Spleen (tissue), 11 donors: ENCODE measurements at regions not wholly inside any gene's neighbourhood (a gene's known extent, or its start where the extent isn't known, plus 50 kb on each side); places are given as distances from the start of the nearest gene placed in this dataset.

Source experiments
- DNase-seq: peaks from one replicate; pipeline ENCODE4 v3.0.0-alpha.2; 2020
- H3K27ac ChIP-seq, 8 donors: fragments of 200-600 bp; sonication (generic) in 7 of 8; 1 replicate in 4 of 8; 2 replicates in 4 of 8; pipeline versions ENCODE4 v1.5.0 to v1.8.0; 2016 to 2021; ENCODE audit warnings: inconsistent platforms in 4 of 8, mild to moderate bottlenecking in 4 of 8, moderate library complexity in 1 of 8
- H3K27me3 ChIP-seq, 7 donors: fragments of 200-600 bp; sonication (generic) in 6 of 7; replicated peaks in 1 of 7; 1 replicate in 4 of 7; 2 replicates in 3 of 7; pipeline versions ENCODE4 v1.5.0 to v1.8.0; 2016 to 2021; ENCODE audit warnings: inconsistent platforms in 3 of 7, mild to moderate bottlenecking in 1 of 7
- H3K36me3 ChIP-seq, 6 donors: fragments of 200-600 bp; sonication (generic) in 5 of 6; 1 replicate in 4 of 6; 2 replicates in 2 of 6; pipeline versions ENCODE4 v1.5.0 to v1.8.0; 2016 to 2021; ENCODE audit warnings: inconsistent platforms in 2 of 6
- H3K4me1 ChIP-seq, 6 donors: fragments of 200-600 bp; sonication (generic) in 5 of 6; 1 replicate in 3 of 6; 2 replicates in 3 of 6; pipeline versions ENCODE4 v1.5.0 to v1.8.0; 2016 to 2021; ENCODE audit warnings: inconsistent platforms in 3 of 6
- H3K4me3 ChIP-seq, 8 donors: fragments of 200-600 bp; sonication (generic) in 7 of 8; 1 replicate in 4 of 8; 2 replicates in 4 of 8; pipeline versions ENCODE4 v1.5.0 to v1.8.0; 2016 to 2021; ENCODE audit warnings: inconsistent platforms in 4 of 8, mild to moderate bottlenecking in 4 of 8, moderate library complexity in 2 of 8
- H3K9me3 ChIP-seq, 8 donors: fragments of 200-600 bp; sonication (generic) in 7 of 8; 1 replicate in 4 of 8; 2 replicates in 4 of 8; pipeline versions ENCODE4 v1.5.0 to v1.8.0; 2016 to 2021; ENCODE audit warnings: inconsistent platforms in 4 of 8
- CTCF ChIP-seq, 11 experiments: fragments of 200-600 bp in 7 of 11; fragments of 450-650 bp in 4 of 11; sonication (generic) in 4 of 11; IDR thresholded peaks in 8 of 11; conservative IDR thresholded peaks in 3 of 11; 1 replicate in 7 of 11; 2 replicates in 4 of 11; pipeline versions ENCODE4 v1.4.0 to v1.8.0; 2016 to 2021; ENCODE audit warnings: antibody characterized with exemption in 11 of 11, inconsistent platforms in 4 of 11, mild to moderate bottlenecking in 1 of 11
- POLR2A ChIP-seq, 3 donors: fragments of 450-650 bp; IDR thresholded peaks; one replicate each; pipeline ENCODE4 v1.5.1; 2017; ENCODE audit warnings: antibody characterized with exemption in 3 of 3, mild to moderate bottlenecking in 1 of 3
- POLR2AphosphoS5 ChIP-seq, 3 donors: sonication (generic); formaldehyde crosslinking; IDR thresholded peaks; one replicate each; pipeline ENCODE4 v1.5.1; 2017; ENCODE audit warnings: antibody characterized with exemption in 3 of 3
- WGBS, 5 donors: extraction: QIAGEN DNeasy Blood & Tissue Kit in 3 of 5; methylation state at CpG; one replicate each; pipeline versions ENCODE4 v1.1.5 to v1.1.7; 2013 to 2018; 5-methylcytosine and 5-hydroxymethylcytosine counted together
- intact Hi-C: fragments of 100-400 bp; cut with DNase I; formaldehyde crosslinking; loops from one replicate; pipeline ENCODE4 v1.15.0; 2023; ENCODE audit warnings: low total_unique reads
- donor health status: healthy with polysubstance abuse.
- donor health status: DM: no; HTN: no; CAD: no; lungs with moderate emphysema.
- donor health status: DM: no; HTN: no; CAD: no.
- donor health status: Bipolar disorder and iron deficiency.
- donor health status: healthy.
- donor health status: DM: no; HTN: no; CAD: no.
- donor health status: DM: yes; HTN: yes; CAD: no.

GRCh38 chr7:84250452-84250851 is 55.9 kb upstream of the SEMA3A start:
- H3K27me3 ChIP-seq = no peaks in the 10 kb centered on the region
- H3K4me3 ChIP-seq = no peak overlapping the region
- no peaks in the 10 kb centered on the region for H3K36me3 ChIP-seq
- intact Hi-C loops = no loop called here
- no peak for DNase-seq
- H3K9me3 ChIP-seq = peaks cover 0 to 7% (median 5%) of the 10 kb centered on the region in 8 donors
- H3K27ac ChIP-seq = no peak overlapping the region
- H3K4me1 ChIP-seq = peaks cover 0 to 8% (median 0%) of the 10 kb centered on the region in 6 donors
- TF ChIP-seq CTCF (IDR thresholded peaks at IDR 0.05 in 8 of 11, conservative IDR thresholded peaks at IDR 0.05 in 3 of 11) (no peak), POLR2A (IDR thresholded peaks at IDR 0.05) (no peak), POLR2AphosphoS5 (IDR thresholded peaks at IDR 0.05) (no peak)

DNA sequence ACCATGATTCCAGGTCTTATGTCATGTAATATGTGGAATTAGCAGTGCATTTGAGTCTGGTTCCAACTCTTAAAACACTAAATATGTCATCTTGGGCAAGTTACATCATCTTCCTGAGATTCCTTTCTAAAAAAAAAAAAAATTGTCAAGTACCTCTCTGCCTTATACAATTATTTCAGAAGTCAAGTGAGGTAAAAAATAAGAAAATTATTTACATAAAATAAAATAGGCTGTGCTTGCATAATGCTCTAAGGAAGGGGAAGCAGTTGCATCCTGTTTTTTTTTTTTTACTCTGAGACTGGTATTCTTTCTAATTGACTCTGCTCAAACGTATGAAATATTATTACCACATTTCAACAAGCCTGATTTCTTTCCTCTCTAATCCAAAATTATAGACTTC is 55.1 kb upstream of the SEMA3A start:
- no peaks in the 10 kb centered on the region for H3K27me3 ChIP-seq
- H3K36me3 ChIP-seq = no peaks in the 10 kb centered on the region
- 2 to 17% (median 7%) methylated on average over 1 of the region's 1 CpG for WGBS, 5 donors
- H3K9me3 ChIP-seq = peaks cover 0 to 14% (median 8%) of the 10 kb centered on the region in 8 donors
- peaks cover 0 to 8% (median 0%) of the 10 kb centered on the region in 6 donors for H3K4me1 ChIP-seq
- DNase-seq = no peak
- no peak overlapping the region for H3K4me3 ChIP-seq
- intact Hi-C loops = no loop called here
- TF ChIP-seq POLR2AphosphoS5 (IDR thresholded peaks at IDR 0.05) (no peak), POLR2A (IDR thresholded peaks at IDR 0.05) (no peak), CTCF (IDR thresholded peaks at IDR 0.05 in 8 of 11, conservative IDR thresholded peaks at IDR 0.05 in 3 of 11) (no peak)
- peak overlapping the region in 3 of 8 donors; percentile 49 to 71 (median 70) for H3K27ac ChIP-seq

DNA sequence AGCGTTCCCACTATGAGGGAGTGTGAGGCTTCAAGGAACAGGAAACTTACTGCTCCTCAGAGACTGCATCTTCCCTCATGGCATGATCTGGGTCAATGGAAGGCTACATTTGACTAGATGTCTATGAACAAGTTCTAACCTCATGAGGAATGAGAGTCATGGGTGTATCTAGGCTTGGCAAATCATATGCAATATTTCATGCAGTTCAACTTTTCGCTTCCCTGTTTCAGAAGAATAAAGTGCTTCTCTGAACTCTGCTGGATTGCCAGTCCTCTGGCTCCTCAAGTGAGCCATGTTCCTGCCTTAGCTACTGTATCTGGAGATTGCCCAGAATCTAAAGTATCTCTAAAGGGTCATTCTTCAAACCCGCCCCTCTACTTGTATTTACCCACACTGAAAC is 54.3 kb upstream of the SEMA3A start:
- no peaks in the 10 kb centered on the region for H3K36me3 ChIP-seq
- intact Hi-C loops = no loop called here
- no peak for DNase-seq
- H3K4me1 ChIP-seq = peaks cover 0 to 8% (median 0%) of the 10 kb centered on the region in 6 donors
- TF ChIP-seq POLR2A (IDR thresholded peaks at IDR 0.05) (no peak), CTCF (IDR thresholded peaks at IDR 0.05 in 8 of 11, conservative IDR thresholded peaks at IDR 0.05 in 3 of 11) (no peak), POLR2AphosphoS5 (IDR thresholded peaks at IDR 0.05) (no peak)
- 73 to 88% (median 75%) methylated on average over 3 of the region's 3 CpGs for WGBS, 5 donors
- no peak overlapping the region for H3K4me3 ChIP-seq
- H3K27me3 ChIP-seq = no peaks in the 10 kb centered on the region
- peaks cover 0 to 22% (median 16%) of the 10 kb centered on the region in 8 donors for H3K9me3 ChIP-seq
- peak overlapping the region in 5 of 8 donors; percentile 49 to 72 (median 70) for H3K27ac ChIP-seq

DNA sequence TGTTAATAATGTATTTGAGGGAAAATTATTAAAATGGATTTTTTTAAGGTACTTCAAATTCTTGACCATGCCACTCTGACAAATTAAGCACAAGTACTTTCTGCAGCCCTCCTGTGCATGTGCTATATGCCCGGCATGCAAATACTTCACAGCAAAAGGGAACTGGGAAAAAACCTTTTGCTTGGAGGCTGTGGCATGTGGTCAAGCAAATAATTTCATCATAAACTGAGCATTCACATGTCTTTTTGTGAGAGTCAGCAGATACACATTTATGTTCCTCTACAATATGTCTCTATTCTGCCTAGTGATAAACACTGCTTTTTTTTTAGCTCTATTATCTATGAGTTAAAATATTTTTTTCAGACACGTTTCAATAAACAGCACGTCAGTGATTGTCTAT is 53.7 kb upstream of the SEMA3A start:
- H3K36me3 ChIP-seq = no peaks in the 10 kb centered on the region
- WGBS, 5 donors = 54 to 67% (median 57%) methylated on average over 3 of the region's 3 CpGs
- TF ChIP-seq CTCF (IDR thresholded peaks at IDR 0.05 in 8 of 11, conservative IDR thresholded peaks at IDR 0.05 in 3 of 11) (no peak), POLR2A (IDR thresholded peaks at IDR 0.05) (no peak), POLR2AphosphoS5 (IDR thresholded peaks at IDR 0.05) (no peak)
- peak overlapping the region in 5 of 8 donors; percentile 49 to 72 (median 70) for H3K27ac ChIP-seq
- H3K27me3 ChIP-seq = no peaks in the 10 kb centered on the region
- peaks cover 0 to 8% (median 0%) of the 10 kb centered on the region in 6 donors for H3K4me1 ChIP-seq
- peaks cover 0 to 27% (median 21%) of the 10 kb centered on the region in 8 donors for H3K9me3 ChIP-seq
- no peak overlapping the region for H3K4me3 ChIP-seq
- intact Hi-C loops = no loop called here
- no peak for DNase-seq
